ENCODE measurements at regions not wholly inside any gene's neighbourhood (a gene's known extent, or its start where the extent isn't known, plus 50 kb on each side); places are given as distances from the start of the nearest gene placed in this dataset.

DNA sequence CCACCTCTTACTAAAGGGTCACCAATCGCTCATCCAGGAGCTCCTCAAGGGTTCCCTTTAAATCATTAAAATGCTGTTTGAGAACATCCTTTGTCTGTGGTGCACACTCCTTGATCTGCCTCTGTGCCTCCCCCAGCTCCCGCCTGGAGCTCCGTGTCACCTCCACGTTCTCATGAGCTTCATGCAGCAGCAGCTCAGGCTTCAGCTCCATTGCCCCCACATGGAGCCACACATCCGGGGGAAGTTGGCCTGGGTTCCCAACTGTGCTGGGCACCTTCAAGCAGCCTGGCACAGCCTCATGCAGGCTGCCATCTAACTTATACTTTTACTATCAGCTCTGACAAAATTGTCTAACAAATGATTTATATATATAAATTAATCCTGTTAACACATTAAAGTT, 585.8 kb upstream of the FAM174A start:
- Histone ChIP-seq H2AFZ (ENCODE audit: insufficient read depth, low read depth, low read length, poor library complexity, severe bottlenecking) (no peak overlapping the region), H3K36me3 (replicated peaks in 1 of 2; ENCODE audit: control extremely low read depth in 1 of 2, control insufficient read depth in 1 of 2, extremely low read depth in 1 of 2, insufficient read depth in 2 of 2, low read length in 1 of 2) (no peaks in the 10 kb centered on the region), H3K9ac (ENCODE audit: low read length) (no peak overlapping the region), H3K9me3 (ENCODE audit: control extremely low read depth in 1 of 3, control insufficient read depth in 2 of 3, insufficient read depth in 1 of 3, low read length in 2 of 3) (no peaks in the 10 kb centered on the region), H3K4me1 (ENCODE audit: control insufficient read depth in 2 of 2, insufficient read depth in 2 of 2, low read length in 2 of 2) (no peaks in the 10 kb centered on the region), H3K4me3 (ENCODE audit: control extremely low read depth in 1 of 5, extremely low read depth in 1 of 5, insufficient read depth in 1 of 5, low read depth in 2 of 5, low read length in 4 of 5) (no peak overlapping the region), H3K79me2 (ENCODE audit: control insufficient read depth, insufficient read depth, low read length) (no peaks in the 10 kb centered on the region), H3K27me3 (replicated peaks in 1 of 4; ENCODE audit: control extremely low read depth in 1 of 4, control insufficient read depth in 3 of 4, insufficient read depth in 4 of 4, low read length in 3 of 4) (no peaks in the 10 kb centered on the region), H3K27ac (ENCODE audit: low read length in 2 of 2) (no peak overlapping the region), H4K20me1 (ENCODE audit: control insufficient read depth, insufficient read depth, low read length, poor library complexity, severe bottlenecking) (no peaks in the 10 kb centered on the region), H3K4me2 (replicated peaks; ENCODE audit: low read depth, low read length, poor library complexity, severe bottlenecking) (no peak overlapping the region)
- ATAC-seq (ENCODE audit: low read depth): no peak
- H3K27me3 Mint-ChIP-seq: no peaks in the 10 kb centered on the region
- H3K4me1 Mint-ChIP-seq: no peaks in the 10 kb centered on the region
- TF ChIP-seq, protein P1, sequence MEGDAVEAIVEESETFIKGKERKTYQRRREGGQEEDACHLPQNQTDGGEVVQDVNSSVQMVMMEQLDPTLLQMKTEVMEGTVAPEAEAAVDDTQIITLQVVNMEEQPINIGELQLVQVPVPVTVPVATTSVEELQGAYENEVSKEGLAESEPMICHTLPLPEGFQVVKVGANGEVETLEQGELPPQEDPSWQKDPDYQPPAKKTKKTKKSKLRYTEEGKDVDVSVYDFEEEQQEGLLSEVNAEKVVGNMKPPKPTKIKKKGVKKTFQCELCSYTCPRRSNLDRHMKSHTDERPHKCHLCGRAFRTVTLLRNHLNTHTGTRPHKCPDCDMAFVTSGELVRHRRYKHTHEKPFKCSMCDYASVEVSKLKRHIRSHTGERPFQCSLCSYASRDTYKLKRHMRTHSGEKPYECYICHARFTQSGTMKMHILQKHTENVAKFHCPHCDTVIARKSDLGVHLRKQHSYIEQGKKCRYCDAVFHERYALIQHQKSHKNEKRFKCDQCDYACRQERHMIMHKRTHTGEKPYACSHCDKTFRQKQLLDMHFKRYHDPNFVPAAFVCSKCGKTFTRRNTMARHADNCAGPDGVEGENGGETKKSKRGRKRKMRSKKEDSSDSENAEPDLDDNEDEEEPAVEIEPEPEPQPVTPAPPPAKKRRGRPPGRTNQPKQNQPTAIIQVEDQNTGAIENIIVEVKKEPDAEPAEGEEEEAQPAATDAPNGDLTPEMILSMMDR (IDR thresholded peaks at IDR 0.05): no peak
- no peak for TF ChIP-seq EZH2 (IDR thresholded peaks at IDR 0.05; ENCODE audit: borderline replicate concordance, insufficient read depth, low read depth, low read length, poor library complexity, severe bottlenecking)
- WGBS (ENCODE audit: insufficient coverage): 87% methylated on average over 4 of the region's 5 CpGs
- intact Hi-C loops (cut with micrococcal nuclease): no loop called here
- H3K9me3 Mint-ChIP-seq (ENCODE audit: insufficient read depth): no peaks in the 10 kb centered on the region
- no peak overlapping the region for H3K4me3 Mint-ChIP-seq
- DNase-seq: no peak
- ChIA-PET CTCF (no interaction called here), POLR2A (no interaction called here)
- no peak overlapping the region for H3K27ac Mint-ChIP-seq

GRCh38 chr5:99948850-99949249, 586.3 kb upstream of the FAM174A start:
- H4K20me1 ChIP-seq (ENCODE audit: control insufficient read depth, insufficient read depth, low read length, poor library complexity, severe bottlenecking): no peaks in the 10 kb centered on the region
- no peak overlapping the region for H3K4me3 ChIP-seq (ENCODE audit: control extremely low read depth in 1 of 5, extremely low read depth in 1 of 5, insufficient read depth in 1 of 5, low read depth in 2 of 5, low read length in 4 of 5)
- H3K9me3 ChIP-seq (ENCODE audit: control extremely low read depth in 1 of 3, control insufficient read depth in 2 of 3, insufficient read depth in 1 of 3, low read length in 2 of 3): no peaks in the 10 kb centered on the region
- intact Hi-C loops (cut with micrococcal nuclease): no loop called here
- no peak overlapping the region for H3K9ac ChIP-seq (ENCODE audit: low read length)
- no peaks in the 10 kb centered on the region for H3K4me1 ChIP-seq (ENCODE audit: control insufficient read depth in 2 of 2, insufficient read depth in 2 of 2, low read length in 2 of 2)
- H3K27ac Mint-ChIP-seq: no peak overlapping the region
- H3K27me3 ChIP-seq (replicated peaks in 1 of 4; ENCODE audit: control extremely low read depth in 1 of 4, control insufficient read depth in 3 of 4, insufficient read depth in 4 of 4, low read length in 3 of 4): no peaks in the 10 kb centered on the region
- ATAC-seq (ENCODE audit: low read depth) (no peak), DNase-seq (no peak)
- no peaks in the 10 kb centered on the region for H3K36me3 ChIP-seq (replicated peaks in 1 of 2; ENCODE audit: control extremely low read depth in 1 of 2, control insufficient read depth in 1 of 2, extremely low read depth in 1 of 2, insufficient read depth in 2 of 2, low read length in 1 of 2)
- no peaks in the 10 kb centered on the region for H3K79me2 ChIP-seq (ENCODE audit: control insufficient read depth, insufficient read depth, low read length)
- TF ChIP-seq, protein P1 (IDR thresholded peaks at IDR 0.05): no peak
- TF ChIP-seq EZH2 (IDR thresholded peaks at IDR 0.05; ENCODE audit: borderline replicate concordance, insufficient read depth, low read depth, low read length, poor library complexity, severe bottlenecking): no peak
- WGBS (ENCODE audit: insufficient coverage): no CpG with 5 or more reads among the region's 2 CpGs
- no peak overlapping the region for H2AFZ ChIP-seq (ENCODE audit: insufficient read depth, low read depth, low read length, poor library complexity, severe bottlenecking)
- ChIA-PET POLR2A (no interaction called here), CTCF (no interaction called here)
- no peak overlapping the region for H3K4me3 Mint-ChIP-seq
- H3K9me3 Mint-ChIP-seq (ENCODE audit: insufficient read depth): no peaks in the 10 kb centered on the region
- H3K27me3 Mint-ChIP-seq: no peaks in the 10 kb centered on the region
- H3K4me2 ChIP-seq (replicated peaks; ENCODE audit: low read depth, low read length, poor library complexity, severe bottlenecking): no peak overlapping the region
- H3K4me1 Mint-ChIP-seq: no peaks in the 10 kb centered on the region
- no peak overlapping the region for H3K27ac ChIP-seq (ENCODE audit: low read length in 2 of 2)

Measured in B cell (primary cell).